Prostate gland (tissue), 2 donors: ENCODE measurements at regions not wholly inside any gene's neighbourhood (a gene's known extent, or its start where the extent isn't known, plus 50 kb on each side); places are given as distances from the start of the nearest gene placed in this dataset.
"Not testable (repeated sequence)": the region's sequence is repeated elsewhere in the genome, so short reads cannot be mapped to it uniquely, and the experiment has no call there.

ENCODE experiments used
- DNase-seq: peaks from one replicate; pipeline ENCODE4 v3.0.0-alpha.2; 2019; ENCODE audit warnings: low spot score
- H3K27ac ChIP-seq, 2 donors: fragments of 200-600 bp; sonication (generic); 2 replicates each; pipeline ENCODE4 v1.5.1; 2017 to 2019
- H3K27me3 ChIP-seq: fragments of 200-600 bp; sonication (generic); replicated peaks from 2 replicates; pipeline ENCODE4 v1.5.1; 2019; ENCODE audit not compliant: insufficient read depth
- H3K36me3 ChIP-seq, 2 donors: fragments of 200-600 bp; sonication (generic); 1 replicate in 1 of 2; 2 replicates in 1 of 2; pipeline versions ENCODE4 v1.5.1 to v1.8.1; 2017 to 2019
- H3K4me1 ChIP-seq: fragments of 200-600 bp; sonication (generic); replicated peaks from 2 replicates; pipeline ENCODE4 v1.5.1; 2019
- H3K4me3 ChIP-seq, 2 donors: fragments of 200-600 bp; sonication (generic); 2 replicates each; pipeline ENCODE4 v1.5.1; 2017 to 2019
- H3K9me3 ChIP-seq: fragments of 200-600 bp; sonication (generic); 2 replicates; pipeline ENCODE4 v1.5.1; 2017
- CTCF ChIP-seq, 4 experiments: fragments of 200-600 bp in 2 of 4; fragments of 450-650 bp in 2 of 4; sonication (generic) in 2 of 4; IDR thresholded peaks; 1 replicate in 3 of 4; 2 replicates in 1 of 4; pipeline ENCODE4 v1.5.1; 2016 to 2019; ENCODE audit warnings: antibody characterized with exemption in 4 of 4, mild to moderate bottlenecking in 2 of 4, moderate library complexity in 2 of 4
- POLR2A ChIP-seq: fragments of 450-650 bp; IDR thresholded peaks from one replicate; pipeline ENCODE4 v1.6.1; 2016; ENCODE audit warnings: antibody characterized with exemption, mild to moderate bottlenecking
- POLR2AphosphoS5 ChIP-seq: sonication (generic); formaldehyde crosslinking; IDR thresholded peaks from one replicate; pipeline ENCODE4 v1.6.1; 2017; ENCODE audit warnings: antibody characterized with exemption
- WGBS: methylation state at CpG from one replicate; pipeline ENCODE4 v1.1.5; 2018; 5-methylcytosine and 5-hydroxymethylcytosine counted together
- intact Hi-C: fragments of 100-400 bp; cut with DNase I; formaldehyde crosslinking; loops from one replicate; pipeline ENCODE4 v1.14.2; 2022

- H3K4me3 ChIP-seq = no peak overlapping the region
- no peaks in the 10 kb centered on the region for H3K36me3 ChIP-seq
- H3K27ac ChIP-seq = no peak overlapping the region
- no peaks in the 10 kb centered on the region for H3K9me3 ChIP-seq
- 88% methylated on average over 4 of the region's 4 CpGs for WGBS
- TF ChIP-seq POLR2AphosphoS5 = no peak
- no peak for TF ChIP-seq CTCF (IDR thresholded peaks at IDR 0.05)
- no peak for TF ChIP-seq POLR2A
- no peaks in the 10 kb centered on the region for H3K4me1 ChIP-seq
- no peaks in the 10 kb centered on the region for H3K27me3 ChIP-seq
- DNase-seq = no peak
- intact Hi-C loops = no loop called here
Measured at GRCh38 chr4:59655996-59656395, 1544.1 kb upstream of the ADGRL3 start.

GRCh38 chr4:59664771-59665170 is 1535.4 kb upstream of the ADGRL3 start:
- TF ChIP-seq POLR2A (no peak), CTCF (IDR thresholded peaks at IDR 0.05) (no peak), POLR2AphosphoS5 (no peak)
- Histone ChIP-seq H3K4me3 (no peak overlapping the region), H3K9me3 (no peaks in the 10 kb centered on the region), H3K36me3 (no peaks in the 10 kb centered on the region), H3K4me1 (no peaks in the 10 kb centered on the region), H3K27ac (no peak overlapping the region), H3K27me3 (no peaks in the 10 kb centered on the region)
- DNase-seq = no peak
- WGBS = 93% methylated on average over 1 of the region's 1 CpG
- intact Hi-C loops = no loop called here

GRCh38 chr4:59666645-59667044 is 1533.5 kb upstream of the ADGRL3 start:
- TF ChIP-seq POLR2AphosphoS5 (no peak), POLR2A (no peak)
- no peak overlapping the region for H3K27ac ChIP-seq
- no peak overlapping the region for H3K4me3 ChIP-seq
- no peaks in the 10 kb centered on the region for H3K4me1 ChIP-seq
- no peaks in the 10 kb centered on the region for H3K9me3 ChIP-seq
- no peak for DNase-seq
- no peaks in the 10 kb centered on the region for H3K27me3 ChIP-seq
- WGBS = 68% methylated on average over 2 of the region's 2 CpGs
- no peaks in the 10 kb centered on the region for H3K36me3 ChIP-seq
- intact Hi-C loops = no loop called here

- intact Hi-C loops = no loop called here
- H3K4me1 ChIP-seq = no peaks in the 10 kb centered on the region
- H3K9me3 ChIP-seq = no peaks in the 10 kb centered on the region
- H3K36me3 ChIP-seq = no peaks in the 10 kb centered on the region
- no peaks in the 10 kb centered on the region for H3K27me3 ChIP-seq
- DNase-seq = no peak
- 78% methylated on average over 1 of the region's 1 CpG for WGBS
- no peak overlapping the region for H3K27ac ChIP-seq
- no peak for TF ChIP-seq CTCF (IDR thresholded peaks at IDR 0.05)
- no peak for TF ChIP-seq POLR2AphosphoS5
- no peak for TF ChIP-seq POLR2A
- no peak overlapping the region for H3K4me3 ChIP-seq
Measured at GRCh38 chr4:59671037-59671436, 1529.1 kb upstream of the ADGRL3 start.

GRCh38 chr4:59676389-59676788 is 1523.7 kb upstream of the ADGRL3 start:
- H3K27me3 ChIP-seq = no peaks in the 10 kb centered on the region
- H3K27ac ChIP-seq = no peak overlapping the region
- no peaks in the 10 kb centered on the region for H3K36me3 ChIP-seq
- no peak for DNase-seq
- no peak overlapping the region for H3K4me3 ChIP-seq
- no peaks in the 10 kb centered on the region for H3K9me3 ChIP-seq
- intact Hi-C loops = no loop called here
- WGBS = 50% methylated on average over 1 of the region's 1 CpG
- H3K4me1 ChIP-seq = no peaks in the 10 kb centered on the region
- TF ChIP-seq POLR2AphosphoS5 (no peak), CTCF (IDR thresholded peaks at IDR 0.05) (no peak), POLR2A (no peak)

- WGBS = 87% methylated on average over 2 of the region's 2 CpGs
- H3K27me3 ChIP-seq, H3K36me3 ChIP-seq, DNase-seq, H3K27ac ChIP-seq, H3K4me1 ChIP-seq, intact Hi-C loops, H3K9me3 ChIP-seq, H3K4me3 ChIP-seq: not testable (repeated sequence)
Measured at GRCh38 chr4:59676992-59677391, 1523.1 kb upstream of the ADGRL3 start.
